GM12864 (cell line): ENCODE measurements at regions not wholly inside any gene's neighbourhood (a gene's known extent, or its start where the extent isn't known, plus 50 kb on each side); places are given as distances from the start of the nearest gene placed in this dataset.
"Not testable (repeated sequence)": the region's sequence is repeated elsewhere in the genome, so short reads cannot be mapped to it uniquely, and the experiment has no call there.

ENCODE experiments used
- DNase-seq: peaks from one replicate; pipeline ENCODE4 v3.0.0-alpha.2; 2011; ENCODE audit warnings: low read depth
- H3K4me3 ChIP-seq: 2 replicates; pipeline ENCODE4 v1.5.1; 2011; ENCODE audit warnings: mild to moderate bottlenecking, low read depth, low read length, control low read depth
- CTCF ChIP-seq: IDR thresholded peaks from 2 replicates; pipeline ENCODE4 v1.5.1; 2011; ENCODE audit warnings: low read depth, mild to moderate bottlenecking, moderate library complexity, low read length, control low read depth, inconsistent platforms; ENCODE audit errors: missing control alignments

GRCh38 chr6:141464490-141464889 is 668.2 kb upstream of the GJE1 start:
- no peak for TF ChIP-seq CTCF
- no peak for DNase-seq
- no peak overlapping the region for H3K4me3 ChIP-seq

GRCh38 chr6:141463237-141463977 is 669.3 kb upstream of the GJE1 start:
- no peak for TF ChIP-seq CTCF
- no peak for DNase-seq
- H3K4me3 ChIP-seq = no peak overlapping the region

- no peak for TF ChIP-seq CTCF
- H3K4me3 ChIP-seq = no peak overlapping the region
- no peak for DNase-seq
Observed at GRCh38 chr6:141460743-141461484, 671.8 kb upstream of the GJE1 start.

GRCh38 chr6:141460245-141460644 is 672.5 kb upstream of the GJE1 start:
- DNase-seq, H3K4me3 ChIP-seq: not testable (repeated sequence)

- H3K4me3 ChIP-seq, DNase-seq: not testable (repeated sequence)
Observed at GRCh38 chr6:141457984-141458383, 674.7 kb upstream of the GJE1 start.

GRCh38 chr6:141452354-141452686 is 680.4 kb upstream of the GJE1 start:
- no peak for DNase-seq
- no peak for TF ChIP-seq CTCF
- H3K4me3 ChIP-seq = no peak overlapping the region

GRCh38 chr6:141451511-141452353 is 681.0 kb upstream of the GJE1 start:
- TF ChIP-seq CTCF = no peak
- no peak for DNase-seq

GRCh38 chr6:141451181-141451510 is 681.6 kb upstream of the GJE1 start:
- no peak for DNase-seq
- no peak for TF ChIP-seq CTCF
- H3K4me3 ChIP-seq = no peak overlapping the region

More at GRCh38 chr6:141451511-141452353, 681.0 kb upstream of the GJE1 start:
- H3K4me3 ChIP-seq = no peak overlapping the region
